H54 (cell line): ENCODE measurements at regions not wholly inside any gene's neighbourhood (a gene's known extent, or its start where the extent isn't known, plus 50 kb on each side); places are given as distances from the start of the nearest gene placed in this dataset.
"Not testable (repeated sequence)": the region's sequence is repeated elsewhere in the genome, so short reads cannot be mapped to it uniquely, and the experiment has no call there.

ENCODE experiments used
- DNase-seq: peaks from one replicate; pipeline ENCODE4 v3.0.0; 2011; ENCODE audit warnings: low spot score, mixed read lengths; ENCODE audit not compliant: insufficient read length
- FAIRE-seq: peaks from 3 replicates; lab custom pipeline; 2011; peaks lifted over from hg19 to GRCh38; lab: Jason Lieb, UNC
- POLR2A ChIP-seq: IDR thresholded peaks from 2 replicates; pipeline ENCODE4 v1.6.1; 2011; ENCODE audit warnings: low read depth, mild to moderate bottlenecking, low read length

DNA sequence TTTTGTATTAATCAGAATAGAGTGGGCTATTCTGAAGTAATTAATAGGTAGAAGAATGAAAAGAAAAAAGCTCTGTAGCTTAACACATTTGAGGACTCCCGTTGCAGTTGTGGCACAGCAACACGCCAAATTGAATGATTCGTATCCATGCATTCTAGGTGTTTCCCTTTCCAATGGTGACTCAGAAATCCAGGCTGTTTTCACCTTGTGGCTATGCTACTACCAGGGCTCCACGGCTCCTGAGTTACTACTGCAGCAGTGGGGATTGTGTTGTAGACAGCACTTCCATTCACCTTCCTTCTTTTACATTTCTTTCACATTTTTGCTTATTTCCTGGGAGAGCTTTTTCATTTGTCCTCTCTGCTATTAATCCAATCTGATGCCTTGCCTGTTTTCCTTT lies 1616.4 kb downstream of the CDH8 start:
- no peak for FAIRE-seq
- DNase-seq, result no peak
- no peak for TF ChIP-seq POLR2A

DNA sequence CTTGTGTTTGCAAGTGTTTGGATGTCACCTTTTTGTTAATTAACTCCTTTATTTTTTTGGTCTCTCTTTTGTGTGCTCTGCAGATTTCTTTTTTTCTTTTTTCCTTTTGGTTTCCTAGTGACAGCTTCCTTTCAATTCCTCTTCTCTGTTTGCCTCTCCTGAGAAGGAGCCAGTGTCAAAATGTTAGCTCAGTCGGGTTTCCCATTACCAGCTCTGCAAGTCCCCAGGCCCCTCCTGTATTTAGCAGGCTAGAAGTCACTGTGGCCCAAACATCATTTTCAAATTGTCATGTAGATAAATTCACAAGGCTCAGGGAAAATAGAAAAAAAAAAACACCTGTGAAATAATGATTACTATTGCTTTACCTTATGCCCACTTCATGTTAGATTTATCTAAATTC lies 1621.6 kb downstream of the CDH8 start:
- no peak for TF ChIP-seq POLR2A
- FAIRE-seq (no peak), DNase-seq (no peak)

- no peak for FAIRE-seq
- no peak for TF ChIP-seq POLR2A
- DNase-seq, result no peak
Measured at GRCh38 chr16:60413969-60414368, 1622.3 kb downstream of the CDH8 start.

DNA sequence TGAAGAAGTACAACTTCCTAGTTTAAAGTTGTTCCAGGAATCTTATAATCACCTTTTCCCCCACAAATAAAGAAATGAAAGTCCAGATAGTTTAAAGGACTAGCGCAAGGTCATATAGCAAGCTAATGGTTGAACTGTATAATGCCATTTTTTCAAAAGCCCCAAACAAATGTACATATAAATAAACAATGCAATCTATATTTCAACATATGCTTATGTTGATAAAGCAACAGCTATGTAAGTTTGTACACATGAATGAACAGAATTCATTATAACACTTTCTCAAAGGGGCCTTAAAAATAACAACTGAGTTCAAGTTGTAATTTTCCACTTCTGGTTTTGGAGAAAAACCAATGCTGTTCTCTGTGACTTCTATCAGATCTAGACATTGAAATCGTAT lies 1628.6 kb downstream of the CDH8 start:
- FAIRE-seq (no peak), DNase-seq (no peak)
- no peak for TF ChIP-seq POLR2A

- TF ChIP-seq POLR2A, result no peak
- no peak for FAIRE-seq
- no peak for DNase-seq
Measured at GRCh38 chr16:60407034-60407433, 1629.2 kb downstream of the CDH8 start.

- FAIRE-seq (no peak), DNase-seq (no peak)
- TF ChIP-seq POLR2A, result no peak
Measured at GRCh38 chr16:60405286-60405685, 1631.0 kb downstream of the CDH8 start.

DNA sequence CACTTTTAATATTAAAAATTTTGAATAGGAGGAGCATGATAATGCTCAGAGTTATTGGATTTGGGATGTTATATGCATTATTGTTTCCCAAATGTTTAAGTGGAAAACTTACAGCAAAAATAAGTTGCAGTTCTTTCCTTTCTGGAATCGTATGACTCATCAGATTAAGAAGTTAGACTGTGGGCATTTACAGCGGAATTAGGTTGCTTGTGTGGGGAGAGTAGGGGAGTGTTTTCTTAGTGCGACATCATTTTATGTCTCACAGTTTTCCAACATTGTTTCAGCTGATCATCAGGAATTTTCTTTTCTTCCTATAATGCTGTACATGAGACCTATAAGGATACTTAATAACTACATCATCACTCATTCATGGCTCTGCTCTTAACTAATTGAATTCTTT lies 1631.8 kb downstream of the CDH8 start:
- FAIRE-seq, result no peak
- no peak for DNase-seq
- no peak for TF ChIP-seq POLR2A

DNA sequence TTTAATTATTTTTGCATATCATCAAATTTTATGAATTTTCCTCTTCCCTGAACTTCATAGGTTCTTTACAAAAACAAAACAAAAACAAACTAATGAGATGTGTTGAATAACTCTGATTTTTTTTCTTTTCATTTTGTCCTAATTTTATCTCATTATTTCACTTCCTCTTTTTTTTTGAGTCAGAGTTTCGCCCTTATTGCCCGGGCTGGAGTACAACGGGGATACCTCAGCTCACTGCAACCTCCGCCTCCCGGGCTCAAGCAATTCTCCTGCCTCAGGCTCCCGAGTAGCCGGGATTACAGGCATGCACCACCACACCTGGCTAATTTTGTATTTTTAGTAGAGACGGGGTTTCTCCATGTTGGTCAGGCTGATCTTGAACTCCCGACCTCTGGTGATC lies 1633.3 kb downstream of the CDH8 start:
- DNase-seq, FAIRE-seq: not testable (repeated sequence)

DNA sequence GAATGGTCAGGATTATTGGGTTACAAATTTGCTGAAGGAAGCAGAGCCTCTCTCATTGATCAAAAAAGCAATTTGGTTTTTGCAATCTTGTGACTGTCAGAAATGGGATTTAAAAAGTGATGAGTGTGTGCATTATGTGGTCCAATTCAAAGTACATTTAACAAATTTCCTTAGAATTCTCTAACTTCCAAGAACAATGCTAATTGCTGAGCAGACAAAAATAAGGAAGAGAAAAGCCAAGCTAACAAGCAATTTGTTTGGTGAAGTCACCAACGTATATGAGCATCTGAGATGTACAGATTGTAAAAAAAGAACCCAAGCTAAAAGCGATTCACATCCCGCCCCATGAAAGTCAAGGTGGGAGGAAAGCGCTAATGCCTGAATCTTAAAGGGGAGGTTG lies 1643.9 kb downstream of the CDH8 start:
- DNase-seq (no peak), FAIRE-seq (no peak)
- no peak for TF ChIP-seq POLR2A

DNA sequence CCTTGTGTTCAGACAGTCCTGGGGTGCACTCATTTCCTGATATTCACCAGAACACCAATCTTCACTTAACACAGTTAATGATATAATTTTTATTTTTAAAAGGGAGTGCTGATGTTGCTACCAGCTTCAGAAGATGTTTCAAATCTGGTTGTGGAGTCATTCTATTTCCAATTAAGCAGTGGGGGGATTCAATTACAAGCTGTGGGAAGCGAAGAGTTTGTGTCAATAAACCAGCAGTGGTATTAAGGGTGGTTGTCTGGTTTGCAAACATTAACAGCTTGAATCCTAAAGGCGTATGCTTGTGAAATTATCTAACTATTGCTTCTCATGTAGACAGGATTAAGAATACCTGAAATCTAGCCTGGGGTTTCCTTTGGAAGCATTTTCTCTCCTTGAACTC lies 1637.5 kb upstream of the GOT2 start:
- TF ChIP-seq POLR2A, result no peak
- DNase-seq (no peak), FAIRE-seq (no peak)

GRCh38 chr16:60367739-60368138 lies 1633.6 kb upstream of the GOT2 start:
- FAIRE-seq, result no peak
- no peak for DNase-seq
- no peak for TF ChIP-seq POLR2A

DNA sequence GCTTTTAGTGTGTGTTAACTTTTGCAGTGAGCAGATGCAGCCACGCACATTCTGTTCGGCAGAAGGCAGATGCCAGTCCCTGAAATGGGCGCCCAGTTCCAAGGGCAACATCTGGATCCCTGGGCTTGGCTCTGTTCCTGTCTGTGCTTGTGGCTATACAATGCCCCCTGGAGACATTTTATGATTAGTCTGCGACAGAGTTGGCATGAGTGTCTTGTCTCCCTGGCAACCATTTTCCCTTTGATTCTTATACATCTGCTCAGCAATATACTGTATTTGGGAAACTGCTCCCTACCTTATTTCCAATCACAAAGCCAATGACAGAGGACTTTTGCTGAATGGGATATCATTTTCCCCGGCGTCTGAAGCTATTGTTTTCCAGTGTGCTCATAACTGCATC lies 1629.5 kb upstream of the GOT2 start:
- TF ChIP-seq POLR2A, result no peak
- FAIRE-seq (no peak), DNase-seq (no peak)

GRCh38 chr16:60359866-60360265 lies 1625.8 kb upstream of the GOT2 start:
- FAIRE-seq, DNase-seq: not testable (repeated sequence)

DNA sequence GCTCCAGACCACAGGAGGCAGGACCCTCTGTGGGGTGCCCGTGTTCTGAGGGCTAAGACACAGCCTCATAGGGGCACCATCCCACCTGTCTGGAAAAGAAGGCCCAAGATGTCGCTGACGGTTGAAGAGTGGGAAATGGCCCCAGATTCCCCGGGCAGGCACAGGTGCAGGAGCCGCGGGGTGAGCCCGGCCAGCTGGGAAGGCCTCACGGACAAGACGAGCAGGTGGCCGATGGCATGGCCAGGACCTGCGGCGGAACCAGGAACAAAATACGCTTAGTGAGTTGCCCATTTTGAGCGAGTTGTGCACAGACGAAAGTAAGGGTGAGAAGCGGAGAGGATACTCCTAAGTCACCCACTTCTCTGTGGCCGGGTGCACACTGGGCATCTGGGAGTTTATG lies 1625.3 kb upstream of the GOT2 start:
- FAIRE-seq, DNase-seq: not testable (repeated sequence)

DNA sequence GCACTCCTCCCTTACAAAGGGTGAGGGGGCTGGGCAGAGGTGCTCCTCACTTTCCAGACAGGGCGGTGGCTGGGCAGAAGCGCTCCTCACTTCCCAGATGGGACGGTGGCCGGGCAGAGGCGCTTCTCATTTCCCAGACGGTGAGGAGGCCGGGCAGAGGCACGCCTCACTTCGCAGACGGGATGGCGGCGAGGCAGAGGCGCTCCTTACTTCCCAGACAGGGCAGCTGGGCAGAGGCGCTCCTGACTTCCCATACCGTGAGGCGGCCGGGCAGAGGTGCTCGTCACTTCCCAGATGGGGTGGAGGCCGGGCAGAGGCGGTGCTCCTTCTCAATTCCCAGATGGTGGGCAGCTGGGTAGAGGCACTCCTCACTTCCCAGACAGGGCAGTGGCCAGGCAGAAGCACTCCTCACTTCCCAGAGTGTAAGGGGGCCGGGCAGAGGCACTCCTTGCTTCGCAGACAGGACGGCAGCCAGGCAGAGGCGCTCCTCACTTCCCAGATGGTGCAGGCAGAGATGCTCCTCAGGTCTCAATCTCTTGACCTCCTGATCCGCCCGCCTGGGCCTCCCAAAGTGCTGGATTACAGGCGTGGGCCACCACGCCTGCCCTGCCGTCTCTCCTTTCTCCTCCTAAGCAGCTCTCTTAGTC lies 1623.9 kb upstream of the GOT2 start:
- DNase-seq, FAIRE-seq: not testable (repeated sequence)

- FAIRE-seq (no peak), DNase-seq (no peak)
- no peak for TF ChIP-seq POLR2A
Measured at GRCh38 chr16:60346256-60346655, 1612.1 kb upstream of the GOT2 start.
